ENCODE measurements at regions not wholly inside any gene's neighbourhood (a gene's known extent, or its start where the extent isn't known, plus 50 kb on each side); places are given as distances from the start of the nearest gene placed in this dataset.

GRCh38 chr2:34907812-34908211, 1308.7 kb upstream of the FAM98A start:
- Histone ChIP-seq H3K4me3 (ENCODE audit: low read depth, low read length) (no peak overlapping the region), H3K27me3 (ENCODE audit: insufficient read depth, low read length) (no peaks in the 10 kb centered on the region), H2AFZ (ENCODE audit: low read length, unreplicated experiment) (no peak overlapping the region), H3K27ac (ENCODE audit: low read depth, low read length) (no peak overlapping the region), H3K36me3 (ENCODE audit: insufficient read depth, low read length) (no peaks in the 10 kb centered on the region), H3K79me2 (ENCODE audit: control insufficient read depth, insufficient read depth, low read length, unreplicated experiment) (no peaks in the 10 kb centered on the region), H3K4me1 (ENCODE audit: control insufficient read depth, insufficient read depth, low read length, unreplicated experiment) (no peaks in the 10 kb centered on the region)

GRCh38 chr2:34901739-34902138, 1302.6 kb upstream of the FAM98A start:
- H3K79me2 ChIP-seq (ENCODE audit: control insufficient read depth, insufficient read depth, low read length, unreplicated experiment): no peaks in the 10 kb centered on the region
- H3K4me1 ChIP-seq (ENCODE audit: control insufficient read depth, insufficient read depth, low read length, unreplicated experiment): no peaks in the 10 kb centered on the region
- no peak overlapping the region for H3K4me3 ChIP-seq (ENCODE audit: low read depth, low read length)
- H3K27ac ChIP-seq (ENCODE audit: low read depth, low read length): no peak overlapping the region
- no peaks in the 10 kb centered on the region for H3K36me3 ChIP-seq (ENCODE audit: insufficient read depth, low read length)
- no peaks in the 10 kb centered on the region for H3K27me3 ChIP-seq (ENCODE audit: insufficient read depth, low read length)
- no peak overlapping the region for H2AFZ ChIP-seq (ENCODE audit: low read length, unreplicated experiment)

- Histone ChIP-seq H3K79me2 (ENCODE audit: control insufficient read depth, insufficient read depth, low read length, unreplicated experiment) (no peaks in the 10 kb centered on the region), H3K27me3 (ENCODE audit: insufficient read depth, low read length) (no peaks in the 10 kb centered on the region), H3K36me3 (ENCODE audit: insufficient read depth, low read length) (no peaks in the 10 kb centered on the region), H3K27ac (ENCODE audit: low read depth, low read length) (no peak overlapping the region), H3K4me3 (ENCODE audit: low read depth, low read length) (no peak overlapping the region), H2AFZ (ENCODE audit: low read length, unreplicated experiment) (no peak overlapping the region), H3K4me1 (ENCODE audit: control insufficient read depth, insufficient read depth, low read length, unreplicated experiment) (no peaks in the 10 kb centered on the region)
Observed at GRCh38 chr2:34899079-34899478, 1300.0 kb upstream of the FAM98A start.

- H3K4me3 ChIP-seq (ENCODE audit: low read depth, low read length): no peak overlapping the region
- H3K4me1 ChIP-seq (ENCODE audit: control insufficient read depth, insufficient read depth, low read length, unreplicated experiment): no peaks in the 10 kb centered on the region
- H3K36me3 ChIP-seq (ENCODE audit: insufficient read depth, low read length): no peaks in the 10 kb centered on the region
- no peaks in the 10 kb centered on the region for H3K27me3 ChIP-seq (ENCODE audit: insufficient read depth, low read length)
- no peak overlapping the region for H2AFZ ChIP-seq (ENCODE audit: low read length, unreplicated experiment)
- H3K27ac ChIP-seq (ENCODE audit: low read depth, low read length): no peak overlapping the region
- H3K79me2 ChIP-seq (ENCODE audit: control insufficient read depth, insufficient read depth, low read length, unreplicated experiment): no peaks in the 10 kb centered on the region
Observed at GRCh38 chr2:34892766-34893165, 1293.7 kb upstream of the FAM98A start.

GRCh38 chr2:34892256-34892655, 1293.2 kb upstream of the FAM98A start:
- H3K36me3 ChIP-seq (ENCODE audit: insufficient read depth, low read length): no peaks in the 10 kb centered on the region
- no peak overlapping the region for H3K4me3 ChIP-seq (ENCODE audit: low read depth, low read length)
- H2AFZ ChIP-seq (ENCODE audit: low read length, unreplicated experiment): no peak overlapping the region
- no peaks in the 10 kb centered on the region for H3K4me1 ChIP-seq (ENCODE audit: control insufficient read depth, insufficient read depth, low read length, unreplicated experiment)
- no peaks in the 10 kb centered on the region for H3K27me3 ChIP-seq (ENCODE audit: insufficient read depth, low read length)
- H3K27ac ChIP-seq (ENCODE audit: low read depth, low read length): no peak overlapping the region
- H3K79me2 ChIP-seq (ENCODE audit: control insufficient read depth, insufficient read depth, low read length, unreplicated experiment): no peaks in the 10 kb centered on the region

- H3K36me3 ChIP-seq (ENCODE audit: insufficient read depth, low read length): no peaks in the 10 kb centered on the region
- H3K79me2 ChIP-seq (ENCODE audit: control insufficient read depth, insufficient read depth, low read length, unreplicated experiment): no peaks in the 10 kb centered on the region
- H3K27me3 ChIP-seq (ENCODE audit: insufficient read depth, low read length): no peaks in the 10 kb centered on the region
- H3K4me1 ChIP-seq (ENCODE audit: control insufficient read depth, insufficient read depth, low read length, unreplicated experiment): no peaks in the 10 kb centered on the region
- no peak overlapping the region for H3K27ac ChIP-seq (ENCODE audit: low read depth, low read length)
- H2AFZ ChIP-seq (ENCODE audit: low read length, unreplicated experiment): no peak overlapping the region
- no peak overlapping the region for H3K4me3 ChIP-seq (ENCODE audit: low read depth, low read length)
Observed at GRCh38 chr2:34875091-34875745, 1276.1 kb upstream of the FAM98A start.

GRCh38 chr2:34853646-34854045, 1254.5 kb upstream of the FAM98A start:
- Histone ChIP-seq H3K36me3 (ENCODE audit: insufficient read depth, low read length) (no peaks in the 10 kb centered on the region), H2AFZ (ENCODE audit: low read length, unreplicated experiment) (no peak overlapping the region)

GRCh38 chr2:34851804-34852203, 1252.7 kb upstream of the FAM98A start:
- H3K27me3 ChIP-seq (ENCODE audit: insufficient read depth, low read length): no peaks in the 10 kb centered on the region
- no peak overlapping the region for H3K27ac ChIP-seq (ENCODE audit: low read depth, low read length)
- H3K4me1 ChIP-seq (ENCODE audit: control insufficient read depth, insufficient read depth, low read length, unreplicated experiment): no peaks in the 10 kb centered on the region
- H3K36me3 ChIP-seq (ENCODE audit: insufficient read depth, low read length): no peaks in the 10 kb centered on the region
- no peaks in the 10 kb centered on the region for H3K79me2 ChIP-seq (ENCODE audit: control insufficient read depth, insufficient read depth, low read length, unreplicated experiment)
- H3K4me3 ChIP-seq (ENCODE audit: low read depth, low read length): no peak overlapping the region
- no peak overlapping the region for H2AFZ ChIP-seq (ENCODE audit: low read length, unreplicated experiment)

More at GRCh38 chr2:34853646-34854045, 1254.5 kb upstream of the FAM98A start:
- Histone ChIP-seq H3K4me1 (ENCODE audit: control insufficient read depth, insufficient read depth, low read length, unreplicated experiment) (no peaks in the 10 kb centered on the region), H3K27ac (ENCODE audit: low read depth, low read length) (no peak overlapping the region), H3K27me3 (ENCODE audit: insufficient read depth, low read length) (no peaks in the 10 kb centered on the region), H3K4me3 (ENCODE audit: low read depth, low read length) (no peak overlapping the region), H3K79me2 (ENCODE audit: control insufficient read depth, insufficient read depth, low read length, unreplicated experiment) (no peaks in the 10 kb centered on the region)

GRCh38 chr2:34849827-34850226, 1250.7 kb upstream of the FAM98A start:
- Histone ChIP-seq H3K4me1 (ENCODE audit: control insufficient read depth, insufficient read depth, low read length, unreplicated experiment) (no peaks in the 10 kb centered on the region), H3K27ac (ENCODE audit: low read depth, low read length) (no peak overlapping the region), H3K4me3 (ENCODE audit: low read depth, low read length) (no peak overlapping the region), H3K27me3 (ENCODE audit: insufficient read depth, low read length) (no peaks in the 10 kb centered on the region), H3K36me3 (ENCODE audit: insufficient read depth, low read length) (no peaks in the 10 kb centered on the region), H2AFZ (ENCODE audit: low read length, unreplicated experiment) (no peak overlapping the region), H3K79me2 (ENCODE audit: control insufficient read depth, insufficient read depth, low read length, unreplicated experiment) (no peaks in the 10 kb centered on the region)

- Histone ChIP-seq H3K4me1 (ENCODE audit: control insufficient read depth, insufficient read depth, low read length, unreplicated experiment) (no peaks in the 10 kb centered on the region), H3K27ac (ENCODE audit: low read depth, low read length) (no peak overlapping the region), H2AFZ (ENCODE audit: low read length, unreplicated experiment) (no peak overlapping the region), H3K27me3 (ENCODE audit: insufficient read depth, low read length) (no peaks in the 10 kb centered on the region), H3K79me2 (ENCODE audit: control insufficient read depth, insufficient read depth, low read length, unreplicated experiment) (no peaks in the 10 kb centered on the region), H3K36me3 (ENCODE audit: insufficient read depth, low read length) (no peaks in the 10 kb centered on the region), H3K4me3 (ENCODE audit: low read depth, low read length) (no peak overlapping the region)
Observed at GRCh38 chr2:34848691-34849090, 1249.6 kb upstream of the FAM98A start.

- H2AFZ ChIP-seq (ENCODE audit: low read length, unreplicated experiment): no peak overlapping the region
- no peak overlapping the region for H3K27ac ChIP-seq (ENCODE audit: low read depth, low read length)
- H3K79me2 ChIP-seq (ENCODE audit: control insufficient read depth, insufficient read depth, low read length, unreplicated experiment): no peaks in the 10 kb centered on the region
- H3K4me3 ChIP-seq (ENCODE audit: low read depth, low read length): no peak overlapping the region
- no peaks in the 10 kb centered on the region for H3K36me3 ChIP-seq (ENCODE audit: insufficient read depth, low read length)
- no peaks in the 10 kb centered on the region for H3K4me1 ChIP-seq (ENCODE audit: control insufficient read depth, insufficient read depth, low read length, unreplicated experiment)
- no peaks in the 10 kb centered on the region for H3K27me3 ChIP-seq (ENCODE audit: insufficient read depth, low read length)
Observed at GRCh38 chr2:34848132-34848531, 1249.0 kb upstream of the FAM98A start.
